ENCODE measurements at regions not wholly inside any gene's neighbourhood (a gene's known extent, or its start where the extent isn't known, plus 50 kb on each side); places are given as distances from the start of the nearest gene placed in this dataset.
A peak's percentile ranks its signal among the peaks of the same experiment; 100 is the strongest.

DNA sequence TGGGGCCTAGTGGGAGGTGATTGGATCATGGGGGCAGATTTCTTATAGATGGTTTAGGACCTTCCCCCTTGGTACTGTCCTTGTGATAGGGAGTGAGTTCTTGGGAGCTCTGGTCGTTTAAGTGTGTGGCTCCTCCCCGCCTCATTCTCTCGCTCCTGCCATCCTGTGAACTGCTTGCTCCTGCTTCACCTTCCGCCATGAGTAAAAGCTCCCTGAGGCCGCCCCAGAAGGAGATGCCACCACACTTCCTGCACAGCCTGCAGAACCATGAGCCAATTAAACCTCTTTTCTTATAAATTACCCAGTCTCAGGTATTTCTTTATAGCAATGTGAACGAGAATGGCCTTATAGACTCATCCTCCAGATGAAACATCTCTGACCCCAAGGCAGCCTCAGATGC is 101.5 kb downstream of the KCNF1 start:
- DNase-seq: no peak

- DNase-seq: no peak
Observed at GRCh38 chr2:11014026-11014425, 102.3 kb downstream of the KCNF1 start.

DNA sequence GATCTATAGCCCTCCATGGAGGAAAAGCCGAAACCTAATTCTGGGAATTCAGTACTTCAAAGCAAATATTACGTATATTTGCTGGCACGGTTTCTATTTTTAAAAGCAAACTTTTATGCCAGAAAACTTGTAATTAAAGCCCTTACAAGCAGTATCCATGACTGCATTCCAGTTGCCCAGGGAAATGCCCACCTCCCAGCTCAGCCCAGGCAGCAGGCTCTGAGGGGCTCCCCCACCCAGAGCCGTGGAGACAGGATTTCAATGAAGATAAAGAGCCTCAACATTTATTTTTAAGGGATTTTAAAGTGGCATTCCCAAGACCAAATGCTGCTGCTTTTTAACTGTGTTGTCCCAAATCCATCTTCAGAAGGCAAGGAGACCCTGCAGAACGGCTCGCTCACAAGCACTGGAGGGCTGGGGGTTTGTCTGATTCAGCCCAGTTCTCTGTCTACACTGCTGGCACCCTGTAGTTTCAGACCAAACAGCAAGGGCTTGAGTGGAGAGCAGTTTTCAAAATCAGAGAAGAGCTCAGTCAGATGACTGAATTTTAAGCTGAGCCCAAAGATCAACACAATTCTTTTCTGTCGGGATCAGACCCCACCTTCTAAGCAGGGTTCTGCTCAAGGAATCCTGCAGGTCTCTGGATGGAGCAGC is 105.1 kb downstream of the KCNF1 start:
- DNase-seq: no peak

- DNase-seq: no peak
Observed at GRCh38 chr2:11017921-11018320, 106.2 kb downstream of the KCNF1 start.

DNA sequence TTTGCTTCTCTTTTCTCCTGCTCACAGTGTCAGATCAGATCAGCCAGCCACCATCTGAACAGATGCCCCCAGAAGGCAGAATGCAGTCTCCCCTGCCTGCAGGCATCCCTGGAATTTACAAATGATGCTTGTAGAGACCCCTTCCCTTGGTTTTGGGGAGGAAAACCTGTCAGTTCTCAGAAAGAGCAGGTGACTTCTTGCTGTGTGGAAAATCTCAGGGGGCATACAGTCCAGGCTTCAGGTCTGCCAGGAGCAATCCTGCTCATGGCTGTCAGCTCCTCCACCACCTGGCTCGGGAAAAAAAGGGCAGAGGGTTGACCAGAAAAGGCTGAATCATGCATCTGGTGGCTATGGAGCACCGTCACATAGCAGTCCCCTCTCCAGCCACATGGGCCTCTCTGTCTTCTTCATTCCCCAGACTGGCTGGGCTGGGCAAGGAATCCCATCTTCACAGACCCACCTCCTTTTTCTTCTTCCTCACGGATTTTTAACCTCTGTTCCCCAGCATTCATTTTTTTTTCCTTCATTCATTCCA is 107.0 kb downstream of the KCNF1 start:
- no peak for DNase-seq

GRCh38 chr2:11019614-11020013 is 107.9 kb downstream of the KCNF1 start:
- DNase-seq: no peak

- DNase-seq: no peak
Observed at GRCh38 chr2:11022064-11022463, 110.3 kb downstream of the KCNF1 start.

- DNase-seq: no peak
Observed at GRCh38 chr2:11022591-11023273, 111.0 kb downstream of the KCNF1 start.

GRCh38 chr2:11023326-11024258 is 111.9 kb downstream of the KCNF1 start:
- peak in 3 of 56 donors; percentile 10 to 24 (median 17) for DNase-seq

GRCh38 chr2:11024259-11024645 is 112.5 kb downstream of the KCNF1 start:
- no peak for DNase-seq

DNA sequence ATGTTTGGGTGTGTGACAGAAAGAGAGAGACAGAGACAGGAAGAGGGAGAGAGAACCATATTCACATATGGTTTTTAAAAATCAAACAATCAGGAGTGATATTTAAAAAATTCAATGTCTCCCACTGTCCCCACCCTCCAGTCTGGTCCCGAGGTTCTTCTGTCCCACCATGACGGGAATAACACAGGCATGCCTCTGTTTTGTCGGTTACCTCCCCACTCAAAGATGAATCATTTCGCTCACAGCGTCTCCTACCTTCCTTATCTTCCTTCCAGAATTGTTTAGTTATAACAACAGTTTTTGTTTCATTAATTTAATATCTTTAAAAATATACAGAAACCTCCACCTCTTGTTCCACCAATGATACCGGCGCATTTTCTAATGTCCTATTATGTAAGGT is 113.0 kb downstream of the KCNF1 start:
- peak in 6 of 56 donors; percentile 16 to 56 (median 30) for DNase-seq

- DNase-seq: no peak
Observed at GRCh38 chr2:11026286-11026921, 114.7 kb downstream of the KCNF1 start.

- no peak for DNase-seq
Observed at GRCh38 chr2:11027195-11027594, 115.5 kb downstream of the KCNF1 start.

DNA sequence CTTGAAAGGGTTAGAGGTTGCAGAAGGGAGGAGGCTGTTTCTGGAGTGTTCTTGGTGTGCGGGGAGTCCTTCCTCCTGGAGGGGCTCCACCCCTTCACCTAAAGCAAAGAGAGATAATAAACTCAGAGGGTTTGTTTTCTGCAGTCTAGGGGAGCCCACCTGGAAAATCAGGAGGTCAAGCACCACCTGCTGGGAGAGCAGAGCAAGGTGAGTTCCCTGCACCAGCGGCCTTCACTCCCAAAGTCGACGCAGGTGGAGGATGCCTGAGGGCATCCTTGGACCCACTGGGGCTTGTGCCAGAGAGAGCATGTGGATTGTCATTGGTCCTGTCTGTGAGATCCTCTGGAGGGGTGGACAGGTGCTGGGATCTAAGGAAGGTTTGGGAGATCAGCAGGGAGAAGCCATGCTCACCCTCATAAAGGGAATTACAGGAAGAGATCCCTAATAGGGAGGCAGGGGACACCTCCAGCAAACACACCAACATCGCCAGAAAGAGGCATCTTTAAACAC is 116.7 kb downstream of the KCNF1 start:
- DNase-seq: no peak

GRCh38 chr2:11029136-11029535 is 117.4 kb downstream of the KCNF1 start:
- DNase-seq: no peak

DNA sequence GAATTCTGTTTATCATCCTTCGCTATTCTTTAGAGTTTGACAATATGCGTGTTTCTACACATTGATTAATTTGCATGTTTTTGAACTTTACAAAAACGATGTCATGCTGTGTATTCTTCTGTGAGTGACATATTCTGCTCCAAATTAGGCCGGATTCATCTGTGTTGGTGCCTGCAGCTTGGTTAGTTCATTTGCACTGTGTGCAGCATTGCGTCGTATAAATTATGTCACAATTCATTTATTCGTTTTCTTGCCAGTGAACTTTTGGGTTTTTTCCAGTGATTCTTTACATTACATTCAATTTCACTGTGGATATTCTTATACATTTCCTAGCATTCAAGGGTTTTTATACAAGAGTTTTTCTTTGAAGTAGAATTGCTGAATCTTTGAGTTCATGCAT is 118.3 kb downstream of the KCNF1 start:
- no peak for DNase-seq

DNA sequence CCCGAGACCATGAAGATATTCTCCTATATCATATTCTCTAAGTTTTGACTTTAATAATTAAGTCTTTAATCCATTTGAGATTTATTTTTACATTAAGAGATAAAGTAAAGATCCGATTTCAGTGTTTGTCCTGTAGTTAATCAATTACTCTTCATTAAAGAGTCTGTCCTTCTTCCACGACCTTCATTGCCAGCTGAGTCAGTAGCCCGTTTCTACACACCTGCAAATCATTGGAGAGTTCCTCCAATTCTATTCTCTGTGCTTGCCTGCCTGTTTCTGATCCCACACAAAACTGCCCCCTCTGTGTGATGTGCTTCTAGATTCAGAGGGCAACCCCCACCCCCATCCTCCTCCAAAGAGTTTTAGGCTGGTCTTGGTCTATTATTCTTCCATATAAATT is 119.2 kb downstream of the KCNF1 start:
- no peak for DNase-seq

GRCh38 chr2:11031876-11032275 is 120.1 kb downstream of the KCNF1 start:
- no peak for DNase-seq

- no peak for DNase-seq
Observed at GRCh38 chr2:11032396-11032795, 120.7 kb downstream of the KCNF1 start.

DNA sequence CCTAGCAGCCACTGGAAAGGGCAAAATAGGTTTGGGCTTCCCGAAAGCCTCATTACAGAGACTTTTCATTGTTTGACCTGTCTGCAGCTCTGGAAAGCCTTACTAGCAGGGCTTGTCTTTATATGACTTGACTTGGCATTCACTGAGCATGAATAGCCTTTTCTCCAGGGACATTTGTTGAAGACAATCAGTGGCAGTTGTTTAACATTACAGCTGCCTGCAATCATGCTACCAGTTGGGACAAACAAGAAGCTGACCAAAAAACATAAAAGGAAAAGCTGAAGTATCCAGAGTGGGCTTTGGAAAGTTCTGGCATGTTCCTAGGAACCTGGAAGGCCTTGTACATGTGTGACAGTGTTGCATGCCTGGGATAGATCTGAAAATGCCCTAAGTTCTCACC is 121.4 kb downstream of the KCNF1 start:
- no peak for DNase-seq

- no peak for DNase-seq
Observed at GRCh38 chr2:11038641-11039040, 116.6 kb upstream of the SLC66A3 start.
